ENCODE measurements at regions not wholly inside any gene's neighbourhood (a gene's known extent, or its start where the extent isn't known, plus 50 kb on each side); places are given as distances from the start of the nearest gene placed in this dataset.

GRCh38 chr2:176734868-176735267, 465.6 kb downstream of the MTX2 start:
- H3K27ac Mint-ChIP-seq, result no peak overlapping the region
- H3K4me1 Mint-ChIP-seq, result no peaks in the 10 kb centered on the region
- DNase-seq (ENCODE audit: low spot score in 2 of 2) (no peak), ATAC-seq (ENCODE audit: low read depth) (no peak)
- H3K36me3 Mint-ChIP-seq, result no peaks in the 10 kb centered on the region
- no peak overlapping the region for H3K4me3 Mint-ChIP-seq
- no peaks in the 10 kb centered on the region for H3K9me3 Mint-ChIP-seq
- peaks cover 1% of the 10 kb centered on the region for H3K27me3 Mint-ChIP-seq

- H3K27ac Mint-ChIP-seq, result no peak overlapping the region
- ATAC-seq (ENCODE audit: low read depth) (no peak), DNase-seq (ENCODE audit: low spot score in 2 of 2) (no peak)
- H3K9me3 Mint-ChIP-seq, result no peaks in the 10 kb centered on the region
- peaks cover 2% of the 10 kb centered on the region for H3K4me1 Mint-ChIP-seq
- no peaks in the 10 kb centered on the region for H3K36me3 Mint-ChIP-seq
- H3K4me3 Mint-ChIP-seq, result no peak overlapping the region
- H3K27me3 Mint-ChIP-seq, result peaks cover 3% of the 10 kb centered on the region
Observed at GRCh38 chr2:176742271-176742670, 470.3 kb upstream of the HNRNPA3 start.

- ATAC-seq (ENCODE audit: low read depth) (no peak), DNase-seq (ENCODE audit: low spot score in 2 of 2) (no peak)
- H3K4me3 Mint-ChIP-seq, result no peak overlapping the region
- H3K27me3 Mint-ChIP-seq, result peaks cover 3% of the 10 kb centered on the region
- no peaks in the 10 kb centered on the region for H3K36me3 Mint-ChIP-seq
- peaks cover 2% of the 10 kb centered on the region for H3K4me1 Mint-ChIP-seq
- no peaks in the 10 kb centered on the region for H3K9me3 Mint-ChIP-seq
- H3K27ac Mint-ChIP-seq, result no peak overlapping the region
Observed at GRCh38 chr2:176743671-176744070, 468.9 kb upstream of the HNRNPA3 start.

- Mint-ChIP-seq H3K4me1 (peaks cover 2% of the 10 kb centered on the region), H3K4me3 (no peak overlapping the region), H3K36me3 (no peaks in the 10 kb centered on the region), H3K9me3 (no peaks in the 10 kb centered on the region), H3K27ac (no peak overlapping the region), H3K27me3 (peaks cover 2% of the 10 kb centered on the region)
- DNase-seq (ENCODE audit: low spot score in 2 of 2), result no peak
- ATAC-seq (ENCODE audit: low read depth), result no peak
Observed at GRCh38 chr2:176744146-176744545, 468.4 kb upstream of the HNRNPA3 start.

GRCh38 chr2:176745543-176746200, 466.9 kb upstream of the HNRNPA3 start:
- Mint-ChIP-seq H3K4me3 (no peak overlapping the region), H3K36me3 (no peaks in the 10 kb centered on the region), H3K27me3 (peaks cover 2% of the 10 kb centered on the region), H3K4me1 (peaks cover 2% of the 10 kb centered on the region), H3K9me3 (no peaks in the 10 kb centered on the region), H3K27ac (no peak overlapping the region)
- DNase-seq (ENCODE audit: low spot score in 2 of 2), result no peak
- no peak for ATAC-seq (ENCODE audit: low read depth)

GRCh38 chr2:176746411-176746810, 466.2 kb upstream of the HNRNPA3 start:
- no peaks in the 10 kb centered on the region for H3K36me3 Mint-ChIP-seq
- DNase-seq (ENCODE audit: low spot score in 2 of 2), result no peak

GRCh38 chr2:176747506-176747905, 465.1 kb upstream of the HNRNPA3 start:
- no peaks in the 10 kb centered on the region for H3K36me3 Mint-ChIP-seq

More at GRCh38 chr2:176746411-176746810, 466.2 kb upstream of the HNRNPA3 start:
- H3K27me3 Mint-ChIP-seq, result peaks cover 3% of the 10 kb centered on the region
- no peak overlapping the region for H3K4me3 Mint-ChIP-seq
- no peaks in the 10 kb centered on the region for H3K9me3 Mint-ChIP-seq
- H3K4me1 Mint-ChIP-seq, result peaks cover 2% of the 10 kb centered on the region
- H3K27ac Mint-ChIP-seq, result no peak overlapping the region
- ATAC-seq (ENCODE audit: low read depth), result no peak

GRCh38 chr2:176747928-176748327, 464.7 kb upstream of the HNRNPA3 start:
- no peaks in the 10 kb centered on the region for H3K36me3 Mint-ChIP-seq
- peaks cover 1% of the 10 kb centered on the region for H3K27me3 Mint-ChIP-seq
- peaks cover 2% of the 10 kb centered on the region for H3K4me1 Mint-ChIP-seq
- no peak for DNase-seq (ENCODE audit: low spot score in 2 of 2)
- H3K27ac Mint-ChIP-seq, result no peak overlapping the region
- no peak overlapping the region for H3K4me3 Mint-ChIP-seq
- no peaks in the 10 kb centered on the region for H3K9me3 Mint-ChIP-seq
- no peak for ATAC-seq (ENCODE audit: low read depth)

More at GRCh38 chr2:176747506-176747905, 465.1 kb upstream of the HNRNPA3 start:
- DNase-seq (ENCODE audit: low spot score in 2 of 2) (no peak), ATAC-seq (ENCODE audit: low read depth) (no peak)
- Mint-ChIP-seq H3K9me3 (no peaks in the 10 kb centered on the region), H3K27me3 (peaks cover 3% of the 10 kb centered on the region), H3K4me3 (no peak overlapping the region), H3K27ac (no peak overlapping the region), H3K4me1 (peaks cover 2% of the 10 kb centered on the region)

GRCh38 chr2:176748662-176749061, 463.9 kb upstream of the HNRNPA3 start:
- H3K36me3 Mint-ChIP-seq, result no peaks in the 10 kb centered on the region
- no peak for DNase-seq (ENCODE audit: low spot score in 2 of 2)
- ATAC-seq (ENCODE audit: low read depth), result no peak
- H3K9me3 Mint-ChIP-seq, result no peaks in the 10 kb centered on the region
- peaks cover 2% of the 10 kb centered on the region for H3K4me1 Mint-ChIP-seq
- no peak overlapping the region for H3K27ac Mint-ChIP-seq
- H3K4me3 Mint-ChIP-seq, result no peak overlapping the region
- H3K27me3 Mint-ChIP-seq, result peaks cover 1% of the 10 kb centered on the region

GRCh38 chr2:176751314-176752227, 461.0 kb upstream of the HNRNPA3 start:
- Mint-ChIP-seq H3K9me3 (no peaks in the 10 kb centered on the region), H3K4me1 (no peaks in the 10 kb centered on the region), H3K4me3 (no peak overlapping the region), H3K36me3 (no peaks in the 10 kb centered on the region), H3K27ac (no peak overlapping the region), H3K27me3 (peaks cover 3% of the 10 kb centered on the region)
- no peak for ATAC-seq (ENCODE audit: low read depth)
- DNase-seq (ENCODE audit: low spot score in 2 of 2), result no peak

- Mint-ChIP-seq H3K4me1 (no peaks in the 10 kb centered on the region), H3K27me3 (peaks cover 3% of the 10 kb centered on the region), H3K4me3 (no peak overlapping the region), H3K27ac (no peak overlapping the region), H3K9me3 (no peaks in the 10 kb centered on the region), H3K36me3 (no peaks in the 10 kb centered on the region)
- no peak for DNase-seq (ENCODE audit: low spot score in 2 of 2)
- no peak for ATAC-seq (ENCODE audit: low read depth)
Observed at GRCh38 chr2:176752295-176752694, 460.3 kb upstream of the HNRNPA3 start.

- DNase-seq (ENCODE audit: low spot score in 2 of 2) (no peak), ATAC-seq (ENCODE audit: low read depth) (no peak)
- no peaks in the 10 kb centered on the region for H3K9me3 Mint-ChIP-seq
- no peaks in the 10 kb centered on the region for H3K36me3 Mint-ChIP-seq
- H3K4me1 Mint-ChIP-seq, result no peaks in the 10 kb centered on the region
- H3K27me3 Mint-ChIP-seq, result peaks cover 3% of the 10 kb centered on the region
- no peak overlapping the region for H3K27ac Mint-ChIP-seq
- no peak overlapping the region for H3K4me3 Mint-ChIP-seq
Observed at GRCh38 chr2:176753205-176753604, 459.4 kb upstream of the HNRNPA3 start.

- H3K9me3 Mint-ChIP-seq, result no peaks in the 10 kb centered on the region
- ATAC-seq (ENCODE audit: low read depth), result no peak
Observed at GRCh38 chr2:176753752-176754474, 458.7 kb upstream of the HNRNPA3 start.

GRCh38 chr2:176755537-176756135, 457.0 kb upstream of the HNRNPA3 start:
- DNase-seq (ENCODE audit: low spot score in 2 of 2), result no peak
- ATAC-seq (ENCODE audit: low read depth), result no peak
- Mint-ChIP-seq H3K27me3 (peaks cover 3% of the 10 kb centered on the region), H3K4me3 (no peak overlapping the region), H3K9me3 (no peaks in the 10 kb centered on the region), H3K36me3 (no peaks in the 10 kb centered on the region), H3K27ac (no peak overlapping the region), H3K4me1 (no peaks in the 10 kb centered on the region)

More at GRCh38 chr2:176753752-176754474, 458.7 kb upstream of the HNRNPA3 start:
- Mint-ChIP-seq H3K4me1 (no peaks in the 10 kb centered on the region), H3K36me3 (no peaks in the 10 kb centered on the region), H3K27ac (no peak overlapping the region), H3K27me3 (peaks cover 3% of the 10 kb centered on the region), H3K4me3 (no peak overlapping the region)
- DNase-seq (ENCODE audit: low spot score in 2 of 2), result no peak

All from memory B cell (primary cell).